ENCODE measurements at regions not wholly inside any gene's neighbourhood (a gene's known extent, or its start where the extent isn't known, plus 50 kb on each side); places are given as distances from the start of the nearest gene placed in this dataset.

GRCh38 chr9:88034964-88035363 lies 60.6 kb upstream of the CDK20 start:
- DNase-seq (ENCODE audit: low read depth), result no peak

- DNase-seq (ENCODE audit: low read depth), result no peak
These were observed 59.0 kb upstream of the CDK20 start for GRCh38 chr9:88033359-88033702.

- no peak for DNase-seq (ENCODE audit: low read depth)
These were observed 54.0 kb upstream of the CDK20 start for GRCh38 chr9:88028338-88028737.

- no peak for DNase-seq (ENCODE audit: low read depth)
These were observed 51.8 kb upstream of the CDK20 start for GRCh38 chr9:88026118-88026479.

GRCh38 chr9:88025411-88026117 lies 51.2 kb upstream of the CDK20 start:
- DNase-seq (ENCODE audit: low read depth), result no peak

GRCh38 chr9:88024896-88025295 lies 50.6 kb upstream of the CDK20 start:
- DNase-seq (ENCODE audit: low read depth), result no peak
